Caki2 (cell line): ENCODE measurements at regions not wholly inside any gene's neighbourhood (a gene's known extent, or its start where the extent isn't known, plus 50 kb on each side); places are given as distances from the start of the nearest gene placed in this dataset.

Source experiments
- DNase-seq: peaks from one replicate; pipeline ENCODE4 v3.0.0-alpha.2; 2015; ENCODE audit warnings: low read depth
- in situ Hi-C: cut with HindIII; loops from 2 replicates; pipeline ENCODE4 v1.10.0; 2016; ENCODE audit warnings: low sequenced_read_pairs, low pct_unique_long_range_greater_than_20kb, mixed read lengths

- in situ Hi-C loops = no loop called here
- DNase-seq = no peak
Observed at GRCh38 chr19:27672309-27673047, 1540.5 kb downstream of the UQCRFS1 start.

DNA sequence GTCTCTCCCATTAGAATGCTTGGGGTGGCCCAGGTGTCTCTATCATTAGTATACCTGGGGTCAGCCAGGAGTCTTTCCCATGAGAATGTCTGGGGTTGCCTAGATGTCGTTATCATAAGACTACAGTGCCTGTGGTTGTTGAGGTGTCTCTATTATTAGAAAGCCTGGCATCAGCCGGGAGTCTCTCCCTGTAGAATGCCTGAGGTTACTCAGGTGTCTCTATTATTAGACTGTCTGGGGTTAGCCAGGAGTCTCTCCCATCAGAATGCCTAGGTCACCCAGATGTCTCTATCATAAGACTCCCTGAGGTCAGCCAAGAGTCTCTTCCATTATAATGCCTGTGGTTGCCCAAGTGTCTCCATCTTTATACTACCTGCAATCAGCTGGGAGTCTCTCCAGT lies 1541.1 kb downstream of the UQCRFS1 start:
- no peak for DNase-seq
- in situ Hi-C loops = no loop called here

DNA sequence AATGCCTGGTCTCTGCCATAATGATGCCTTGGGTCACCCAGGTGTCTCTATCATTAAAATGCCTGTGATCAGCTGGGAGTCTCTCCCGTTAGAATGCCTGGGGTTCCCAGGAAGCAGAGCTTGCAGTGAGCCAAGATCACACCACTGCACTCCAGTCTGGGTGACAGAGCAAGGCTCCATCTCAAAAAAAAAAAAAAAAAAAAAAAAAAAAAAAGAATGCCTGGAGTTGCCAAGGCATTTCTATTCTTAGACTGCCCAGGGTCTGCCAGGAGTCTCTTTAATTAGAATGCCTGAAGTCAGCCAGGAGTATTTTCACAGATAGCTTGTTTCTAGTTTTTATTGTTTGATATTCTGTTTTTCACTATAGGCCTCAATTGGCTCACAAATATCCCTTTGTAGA lies 1552.5 kb downstream of the UQCRFS1 start:
- in situ Hi-C loops = no loop called here

GRCh38 chr19:27657271-27658051 lies 1555.5 kb downstream of the UQCRFS1 start:
- no peak for DNase-seq
- in situ Hi-C loops = no loop called here

More for the DNA sequence above, 1552.5 kb downstream of the UQCRFS1 start:
- no peak for DNase-seq

DNA sequence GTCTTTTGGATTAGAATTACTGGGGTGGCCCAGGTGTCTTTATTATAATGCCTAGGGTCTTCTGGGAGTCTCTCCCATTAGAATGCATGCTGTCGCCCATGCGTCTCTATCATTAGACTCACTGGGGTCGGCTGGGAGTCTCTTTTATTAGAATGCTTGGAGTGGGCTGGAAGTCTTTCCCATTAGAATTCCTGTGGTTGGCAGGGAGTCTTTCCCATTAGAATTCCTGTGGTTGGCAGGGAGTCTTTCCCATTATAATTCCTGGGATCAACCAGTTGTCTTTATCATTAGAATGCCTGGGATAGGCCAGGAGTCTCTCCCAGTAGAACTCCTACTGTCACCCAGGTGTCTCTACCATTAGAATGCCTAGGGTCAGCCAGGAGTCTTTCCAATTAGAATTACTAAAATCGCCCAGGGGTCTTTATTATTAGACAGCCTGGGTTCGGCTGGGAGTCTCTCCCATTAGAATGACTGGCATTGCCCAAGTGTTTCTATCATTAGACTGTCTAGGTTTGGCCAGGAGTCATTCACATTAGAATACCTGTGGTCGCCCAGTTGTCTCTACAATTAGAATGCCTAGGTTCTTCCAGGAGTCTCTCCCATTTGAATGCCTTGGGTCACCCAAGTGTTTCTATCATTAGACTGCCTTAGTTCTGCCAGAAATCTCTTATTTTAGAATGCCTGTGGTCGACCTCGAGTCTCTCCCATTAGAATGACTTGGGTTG lies 1558.5 kb downstream of the UQCRFS1 start:
- in situ Hi-C loops = no loop called here
- DNase-seq = no peak

DNA sequence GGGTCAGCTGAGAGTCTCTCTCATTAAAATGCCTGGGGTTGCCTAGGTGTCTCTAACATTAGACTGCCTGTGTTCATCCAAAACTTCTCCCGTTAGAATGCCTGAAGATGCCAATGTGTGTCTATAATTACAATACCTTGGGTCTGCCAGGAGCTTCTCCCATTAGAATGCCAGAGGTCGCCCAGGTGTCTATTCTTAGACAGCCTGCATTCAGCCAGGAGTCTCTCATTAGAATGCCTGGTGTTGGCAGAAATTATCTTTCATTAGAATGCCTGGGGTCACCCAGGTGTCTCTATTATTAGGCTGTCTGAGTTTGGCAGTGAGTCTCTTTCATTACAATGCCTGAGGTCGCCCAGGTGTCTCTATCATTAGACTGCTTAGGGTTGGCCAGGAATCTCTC lies 1560.2 kb downstream of the UQCRFS1 start:
- no peak for DNase-seq
- in situ Hi-C loops = no loop called here

DNA sequence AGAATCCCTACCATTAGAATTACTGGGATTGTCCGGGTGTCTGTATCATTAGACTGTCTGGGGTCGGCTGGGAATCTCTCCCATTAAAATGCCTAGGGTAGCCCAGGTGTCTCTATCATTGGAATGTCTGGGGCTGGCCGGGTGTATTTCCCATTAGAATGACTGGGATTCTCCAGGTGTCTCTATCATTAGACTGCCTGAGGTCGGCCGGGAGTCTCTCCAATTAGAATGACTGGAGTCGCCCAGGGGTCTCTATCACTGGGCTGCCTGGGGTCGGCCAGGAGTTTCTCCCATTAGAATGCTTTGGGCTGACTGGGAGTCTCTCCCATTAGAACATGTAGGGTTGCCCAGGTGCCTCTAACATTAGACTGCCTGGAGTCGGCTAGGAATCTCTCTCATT lies 1560.7 kb downstream of the UQCRFS1 start:
- in situ Hi-C loops = no loop called here
- DNase-seq = no peak

DNA sequence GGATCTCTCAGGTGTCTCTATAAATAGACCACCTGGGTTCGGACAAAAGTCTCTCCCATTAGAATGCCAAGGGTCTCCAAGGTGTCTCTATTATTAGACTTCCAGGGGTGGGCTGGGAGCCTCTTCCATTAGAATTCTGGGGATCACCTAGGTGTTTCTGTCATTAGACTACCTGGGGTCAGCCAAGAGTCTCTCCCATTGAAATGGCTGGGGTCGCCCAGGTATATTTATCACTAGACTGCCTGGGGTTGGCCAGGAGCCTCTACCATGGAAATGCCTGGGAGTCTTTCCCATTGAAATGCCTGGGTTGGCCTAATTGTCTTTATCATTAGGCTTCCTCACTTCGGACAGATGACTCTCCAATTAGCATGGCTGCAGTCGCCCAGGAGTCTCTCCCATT lies 1565.5 kb downstream of the UQCRFS1 start:
- in situ Hi-C loops = no loop called here

DNA sequence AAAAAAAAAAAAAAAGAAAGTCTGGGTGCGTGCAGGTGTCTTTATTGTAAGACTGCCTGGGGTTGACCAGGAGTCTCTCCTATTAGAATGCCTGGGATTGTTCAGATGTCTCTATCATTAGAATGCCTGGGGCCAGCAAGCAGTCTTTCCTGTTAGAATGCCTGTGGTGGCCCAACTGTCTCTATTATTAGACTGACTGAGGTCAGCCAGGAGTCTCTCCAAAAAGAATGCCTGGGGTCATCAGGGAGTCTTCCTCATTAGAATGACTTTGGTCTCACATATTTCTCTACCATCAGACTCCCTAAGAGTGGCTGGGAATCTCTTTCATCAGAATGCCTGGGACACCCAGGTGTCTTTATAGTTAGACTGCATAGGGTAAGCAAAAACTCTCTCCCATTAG lies 1577.5 kb downstream of the UQCRFS1 start:
- in situ Hi-C loops = no loop called here
- DNase-seq = no peak

More for the DNA sequence above, 1565.5 kb downstream of the UQCRFS1 start:
- no peak for DNase-seq

DNA sequence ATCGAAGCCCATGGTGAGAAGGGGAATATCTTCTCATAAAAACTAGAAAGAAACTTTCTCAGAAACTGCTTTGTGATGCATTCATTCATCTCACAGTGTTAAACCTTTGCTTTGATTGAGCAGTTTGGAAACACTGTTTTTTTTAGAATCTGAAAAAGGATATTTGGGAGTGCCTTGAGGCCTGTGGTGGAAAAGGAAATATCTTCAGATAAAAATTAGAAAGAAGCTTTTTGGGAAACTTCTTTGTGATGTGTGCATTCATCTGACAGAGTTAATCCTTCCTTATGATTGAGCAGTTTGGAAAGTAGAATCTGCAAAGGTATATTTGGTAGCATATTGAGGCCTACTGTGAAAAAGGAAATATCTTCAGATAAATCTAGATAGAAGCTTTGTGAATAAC lies 1594.9 kb downstream of the UQCRFS1 start:
- in situ Hi-C loops = no loop called here
- no peak for DNase-seq

- DNase-seq = no peak
- in situ Hi-C loops = no loop called here
Observed at GRCh38 chr19:27580906-27581305, 1632.0 kb downstream of the UQCRFS1 start.
